HepG2 (cell line): ENCODE measurements at regions not wholly inside any gene's neighbourhood (a gene's known extent, or its start where the extent isn't known, plus 50 kb on each side); places are given as distances from the start of the nearest gene placed in this dataset.

Experiments used
- CC2D1A ChIP-seq: sonication (generic); formaldehyde crosslinking; IDR thresholded peaks from 2 replicates; pipeline ENCODE4 v1.8.1; 2023; ENCODE audit warnings: mild to moderate bottlenecking, missing genetic modification reagents
- CTCF ChIP-seq: sonication (generic); formaldehyde crosslinking; IDR thresholded peaks from 2 replicates; pipeline ENCODE4 v1.5.0; 2020; ENCODE audit warnings: mild to moderate bottlenecking, missing genetic modification reagents, moderate library complexity
- EZH2 ChIP-seq: conservative IDR thresholded peaks from 2 replicates; pipeline ENCODE4 v1.6.1; 2012; ENCODE audit warnings: mild to moderate bottlenecking, low read depth, low read length, moderate library complexity
- HDAC6 ChIP-seq: fragments of 200-600 bp; sonication (generic); IDR thresholded peaks from 2 replicates; pipeline ENCODE4 v1.7.0; 2017; ENCODE audit warnings: mild to moderate bottlenecking, antibody characterized with exemption, low read length, low read depth
- PAX8 ChIP-seq: sonication (generic); formaldehyde crosslinking; IDR thresholded peaks from 2 replicates; pipeline ENCODE4 v1.8.0; 2022; ENCODE audit warnings: mild to moderate bottlenecking, missing genetic modification reagents, borderline replicate concordance
- POLR2AphosphoS5 ChIP-seq: IDR thresholded peaks from 2 replicates; pipeline ENCODE4 v1.6.1; 2012; ENCODE audit warnings: low read depth, low read length
- SMARCC2 ChIP-seq: fragments of 450-650 bp; IDR thresholded peaks from 2 replicates; pipeline ENCODE4 v1.6.1; 2017; ENCODE audit warnings: antibody characterized with exemption, mild to moderate bottlenecking
- STAT6 ChIP-seq: sonication (generic); formaldehyde crosslinking; IDR thresholded peaks from 2 replicates; pipeline ENCODE4 v1.4.0; 2020; ENCODE audit warnings: missing genetic modification reagents, mild to moderate bottlenecking, borderline replicate concordance
- THRA ChIP-seq: sonication (generic); formaldehyde crosslinking; IDR thresholded peaks from 2 replicates; pipeline ENCODE4 v1.4.0; 2020; ENCODE audit warnings: missing genetic modification reagents, borderline replicate concordance
- ZNF253 ChIP-seq: sonication (generic); formaldehyde crosslinking; IDR thresholded peaks from 2 replicates; pipeline ENCODE4 v1.8.0; 2022; ENCODE audit warnings: mild to moderate bottlenecking, missing genetic modification reagents, borderline replicate concordance
- ZNF333 ChIP-seq: sonication (generic); formaldehyde crosslinking; IDR thresholded peaks from 2 replicates; pipeline ENCODE4 v1.4.0; 2020; ENCODE audit warnings: mild to moderate bottlenecking, missing genetic modification reagents, borderline replicate concordance

- no peak for TF ChIP-seq THRA (CRISPR knock-in tag)
- no peak for TF ChIP-seq ZNF253 (CRISPR knock-in tag)
- TF ChIP-seq SMARCC2 = no peak
- no peak for TF ChIP-seq CTCF (CRISPR knock-in tag)
- TF ChIP-seq PAX8 = no peak
- TF ChIP-seq STAT6 (CRISPR knock-in tag) = no peak
- no peak for TF ChIP-seq EZH2
- no peak for TF ChIP-seq CC2D1A
- no peak for TF ChIP-seq ZNF333
- TF ChIP-seq POLR2AphosphoS5 = no peak
- no peak for TF ChIP-seq HDAC6
Measured at GRCh38 chr11:110852921-110853490, 140.8 kb upstream of the ARHGAP20 start.
